C4-2B (cell line): ENCODE measurements at regions not wholly inside any gene's neighbourhood (a gene's known extent, or its start where the extent isn't known, plus 50 kb on each side); places are given as distances from the start of the nearest gene placed in this dataset.

Experiments
- CTCF ChIP-seq: fragments of 450-650 bp; conservative IDR thresholded peaks from 2 replicates; pipeline ENCODE4 v1.5.1; 2017; ENCODE audit warnings: mild to moderate bottlenecking
- ZFX ChIP-seq: fragments of 450-650 bp; IDR thresholded peaks from 2 replicates; pipeline ENCODE4 v1.6.1; 2017

GRCh38 chr2:8575038-8575833 is 106.6 kb upstream of the ID2 start:
- TF ChIP-seq CTCF = no peak
- no peak for TF ChIP-seq ZFX
